Thyroid gland (tissue), 4 donors: ENCODE measurements at regions not wholly inside any gene's neighbourhood (a gene's known extent, or its start where the extent isn't known, plus 50 kb on each side); places are given as distances from the start of the nearest gene placed in this dataset.

Source experiments
- DNase-seq, 2 donors: peaks; one replicate each; pipeline ENCODE4 v3.0.0-alpha.2; 2019
- H3K27ac ChIP-seq, 3 donors: fragments of 200-600 bp; sonication (generic); 1 replicate in 2 of 3; 2 replicates in 1 of 3; pipeline ENCODE4 v1.5.1; 2016 to 2019; ENCODE audit warnings: mild to moderate bottlenecking in 1 of 3, moderate library complexity in 1 of 3
- H3K27me3 ChIP-seq: fragments of 200-600 bp; sonication (generic); one replicate; pipeline ENCODE4 v1.5.1; 2019
- H3K36me3 ChIP-seq, 2 donors: fragments of 200-600 bp; sonication (generic); one replicate each; pipeline ENCODE4 v1.5.1; 2016 to 2019
- H3K4me1 ChIP-seq, 2 donors: fragments of 200-600 bp; sonication (generic); one replicate each; pipeline ENCODE4 v1.5.1; 2017 to 2019
- H3K4me3 ChIP-seq, 3 donors: fragments of 200-600 bp; sonication (generic); replicated peaks in 1 of 3; 1 replicate in 2 of 3; 2 replicates in 1 of 3; pipeline ENCODE4 v1.5.1; 2016; ENCODE audit warnings: mild to moderate bottlenecking in 1 of 3
- H3K9me3 ChIP-seq: fragments of 200-600 bp; sonication (generic); one replicate; pipeline ENCODE4 v1.5.1; 2017
- CTCF ChIP-seq, 6 experiments: fragments of 200-600 bp in 3 of 6; fragments of 450-650 bp in 3 of 6; sonication (generic) in 3 of 6; IDR thresholded peaks; one replicate each; pipeline ENCODE4 v1.5.1; 2016 to 2019; ENCODE audit warnings: antibody characterized with exemption in 6 of 6, mild to moderate bottlenecking in 2 of 6, inconsistent platforms in 1 of 6, moderate library complexity in 1 of 6
- POLR2A ChIP-seq, 2 donors: fragments of 450-650 bp; IDR thresholded peaks; one replicate each; pipeline ENCODE4 v1.6.1; 2017; ENCODE audit warnings: antibody characterized with exemption in 2 of 2, mild to moderate bottlenecking in 2 of 2, moderate library complexity in 1 of 2
- WGBS, 2 donors: methylation state at CpG; one replicate each; pipeline ENCODE4 v1.1.5; 2017; 5-methylcytosine and 5-hydroxymethylcytosine counted together
- intact Hi-C: fragments of 100-400 bp; cut with DNase I; formaldehyde crosslinking; loops from one replicate; pipeline ENCODE4 v1.15.1; 2023

DNA sequence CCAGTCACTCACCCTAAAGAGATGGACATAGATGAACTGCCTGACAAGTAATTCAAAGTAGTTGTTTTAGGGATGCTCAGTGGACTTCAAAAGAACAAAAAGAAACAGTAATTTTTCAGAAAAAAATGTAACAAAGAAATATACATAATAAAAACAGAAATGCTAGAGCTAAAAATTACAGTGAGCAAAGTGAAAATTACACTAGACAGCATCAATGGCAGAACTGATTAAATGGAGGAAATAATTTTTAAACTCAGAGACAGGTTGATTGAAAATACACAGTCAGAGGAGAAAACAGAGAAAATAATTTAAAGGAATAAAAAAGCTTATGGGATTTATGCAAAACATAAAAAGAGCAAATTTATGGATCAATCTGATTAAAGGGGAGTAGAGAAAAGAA lies 1968.4 kb downstream of the EFNA5 start:
- no peak overlapping the region for H3K4me3 ChIP-seq
- intact Hi-C loops, result no loop called here
- no peak for DNase-seq
- no peaks in the 10 kb centered on the region for H3K9me3 ChIP-seq
- H3K4me1 ChIP-seq, result no peaks in the 10 kb centered on the region
- no peaks in the 10 kb centered on the region for H3K36me3 ChIP-seq
- H3K27me3 ChIP-seq, result no peaks in the 10 kb centered on the region
- no peak overlapping the region for H3K27ac ChIP-seq
- TF ChIP-seq POLR2A (IDR thresholded peaks at IDR 0.05), result no peak
- no peak for TF ChIP-seq CTCF (IDR thresholded peaks at IDR 0.05)

DNA sequence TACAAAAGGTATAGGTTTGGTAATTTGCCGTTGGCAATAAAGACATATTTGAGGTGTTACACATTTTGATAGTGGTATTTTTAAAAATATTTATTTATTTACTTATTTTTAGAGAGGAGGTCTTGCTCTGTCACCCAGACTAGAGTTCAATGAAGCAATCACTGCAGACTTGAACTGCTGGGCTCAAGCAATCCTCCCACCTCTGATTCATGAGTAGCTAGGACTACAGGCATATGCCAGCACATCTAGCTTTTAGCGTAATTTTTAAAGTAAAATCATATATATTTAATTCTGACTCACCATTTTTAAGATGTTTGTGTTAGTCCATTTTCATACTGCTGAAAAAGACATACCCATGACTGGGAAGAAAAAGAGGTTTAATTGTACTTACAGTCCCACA lies 1974.3 kb downstream of the EFNA5 start:
- H3K9me3 ChIP-seq, result no peaks in the 10 kb centered on the region
- H3K27ac ChIP-seq, result no peak overlapping the region
- H3K4me1 ChIP-seq, result no peaks in the 10 kb centered on the region
- WGBS, 2 donors, result 90 to 96% methylated on average over 2 of the region's 2 CpGs
- H3K27me3 ChIP-seq, result no peaks in the 10 kb centered on the region
- no peak for TF ChIP-seq POLR2A (IDR thresholded peaks at IDR 0.05)
- TF ChIP-seq CTCF (IDR thresholded peaks at IDR 0.05), result no peak
- H3K36me3 ChIP-seq, result no peaks in the 10 kb centered on the region
- intact Hi-C loops, result no loop called here
- no peak for DNase-seq
- no peak overlapping the region for H3K4me3 ChIP-seq

GRCh38 chr5:105695941-105696340 lies 1974.8 kb downstream of the EFNA5 start:
- no peak for DNase-seq
- Histone ChIP-seq H3K4me1 (no peaks in the 10 kb centered on the region), H3K27ac (no peak overlapping the region), H3K27me3 (no peaks in the 10 kb centered on the region), H3K36me3 (no peaks in the 10 kb centered on the region), H3K4me3 (no peak overlapping the region), H3K9me3 (no peaks in the 10 kb centered on the region)
- intact Hi-C loops, result no loop called here
- whole genome bisulfite sequencing, 2 donors, result 88 to 96% methylated on average over 2 of the region's 2 CpGs
- TF ChIP-seq POLR2A (IDR thresholded peaks at IDR 0.05), result no peak

GRCh38 chr5:105689596-105689995 lies 1981.1 kb downstream of the EFNA5 start:
- H3K4me1 ChIP-seq, result no peaks in the 10 kb centered on the region
- no peaks in the 10 kb centered on the region for H3K36me3 ChIP-seq
- no peaks in the 10 kb centered on the region for H3K9me3 ChIP-seq
- intact Hi-C loops, result no loop called here
- H3K4me3 ChIP-seq, result no peak overlapping the region
- no peaks in the 10 kb centered on the region for H3K27me3 ChIP-seq
- no peak for DNase-seq
- TF ChIP-seq POLR2A (IDR thresholded peaks at IDR 0.05), result no peak
- TF ChIP-seq CTCF (IDR thresholded peaks at IDR 0.05), result no peak
- WGBS, 2 donors, result 70 to 72% methylated on average over 3 of the region's 3 CpGs
- H3K27ac ChIP-seq, result no peak overlapping the region

- TF ChIP-seq CTCF (IDR thresholded peaks at IDR 0.05) (no peak), POLR2A (IDR thresholded peaks at IDR 0.05) (no peak)
- intact Hi-C loops, result no loop called here
- Histone ChIP-seq H3K4me1 (no peaks in the 10 kb centered on the region), H3K9me3 (no peaks in the 10 kb centered on the region), H3K27me3 (no peaks in the 10 kb centered on the region), H3K4me3 (no peak overlapping the region), H3K36me3 (no peaks in the 10 kb centered on the region), H3K27ac (no peak overlapping the region)
- no peak for DNase-seq
- 68 to 71% methylated on average over 4 of the region's 4 CpGs for WGBS, 2 donors
Measured at GRCh38 chr5:105688227-105688792, 1982.4 kb downstream of the EFNA5 start.

- 71 to 74% methylated on average over 3 of the region's 3 CpGs for WGBS, 2 donors
Measured at GRCh38 chr5:105687493-105687892, 1983.2 kb downstream of the EFNA5 start.

More at GRCh38 chr5:105687493-105687892, 1983.2 kb downstream of the EFNA5 start:
- no peak for TF ChIP-seq CTCF (IDR thresholded peaks at IDR 0.05)
- no peak for TF ChIP-seq POLR2A (IDR thresholded peaks at IDR 0.05)
- Histone ChIP-seq H3K27ac (no peak overlapping the region), H3K36me3 (no peaks in the 10 kb centered on the region), H3K4me1 (no peaks in the 10 kb centered on the region), H3K9me3 (no peaks in the 10 kb centered on the region), H3K27me3 (no peaks in the 10 kb centered on the region), H3K4me3 (no peak overlapping the region)
- DNase-seq, result no peak
- intact Hi-C loops, result no loop called here
